ENCODE measurements at regions not wholly inside any gene's neighbourhood (a gene's known extent, or its start where the extent isn't known, plus 50 kb on each side); places are given as distances from the start of the nearest gene placed in this dataset.

- TF ChIP-seq CTCF (IDR thresholded peaks at IDR 0.05) (no peak), POLR2AphosphoS5 (IDR thresholded peaks at IDR 0.05) (no peak), EP300 (IDR thresholded peaks at IDR 0.05) (no peak), POLR2A (IDR thresholded peaks at IDR 0.05) (no peak)
- no peak for DNase-seq (ENCODE audit: low spot score in 2 of 2)
- Histone ChIP-seq H3K4me1 (no peaks in the 10 kb centered on the region), H3K27ac (no peak overlapping the region), H3K36me3 (no peaks in the 10 kb centered on the region), H3K27me3 (no peaks in the 10 kb centered on the region), H3K9me3 (peaks cover 3% of the 10 kb centered on the region), H3K4me3 (no peak overlapping the region)
- WGBS: 72% methylated on average over 3 of the region's 3 CpGs
These were observed 462.0 kb downstream of the HTR1A start for GRCh38 chr5:63500242-63500641.

- TF ChIP-seq CTCF (IDR thresholded peaks at IDR 0.05) (no peak), POLR2AphosphoS5 (IDR thresholded peaks at IDR 0.05) (no peak), EP300 (IDR thresholded peaks at IDR 0.05) (no peak), POLR2A (IDR thresholded peaks at IDR 0.05) (no peak)
These were observed 467.0 kb downstream of the HTR1A start for GRCh38 chr5:63495225-63495624.

GRCh38 chr5:63483338-63483737 is 478.9 kb downstream of the HTR1A start:
- Histone ChIP-seq H3K36me3 (no peaks in the 10 kb centered on the region), H3K27ac (no peak overlapping the region), H3K4me3 (no peak overlapping the region), H3K9me3 (no peaks in the 10 kb centered on the region), H3K4me1 (no peaks in the 10 kb centered on the region), H3K27me3 (no peaks in the 10 kb centered on the region)
- no peak for TF ChIP-seq EP300 (IDR thresholded peaks at IDR 0.05)
- TF ChIP-seq POLR2AphosphoS5 (IDR thresholded peaks at IDR 0.05): no peak
- TF ChIP-seq CTCF (IDR thresholded peaks at IDR 0.05): no peak
- TF ChIP-seq POLR2A (IDR thresholded peaks at IDR 0.05): no peak
- no peak for DNase-seq (ENCODE audit: low spot score in 2 of 2)
- 85% methylated on average over 1 of the region's 1 CpG for WGBS

More at GRCh38 chr5:63495225-63495624, 467.0 kb downstream of the HTR1A start:
- Histone ChIP-seq H3K9me3 (no peaks in the 10 kb centered on the region), H3K27ac (no peak overlapping the region), H3K27me3 (no peaks in the 10 kb centered on the region), H3K4me1 (no peaks in the 10 kb centered on the region), H3K4me3 (no peak overlapping the region), H3K36me3 (no peaks in the 10 kb centered on the region)
- DNase-seq (ENCODE audit: low spot score in 2 of 2): no peak

GRCh38 chr5:63473335-63473967 is 488.8 kb downstream of the HTR1A start:
- Histone ChIP-seq H3K4me1 (no peaks in the 10 kb centered on the region), H3K9me3 (no peaks in the 10 kb centered on the region), H3K27me3 (no peaks in the 10 kb centered on the region), H3K36me3 (no peaks in the 10 kb centered on the region), H3K27ac (no peak overlapping the region), H3K4me3 (no peak overlapping the region)
- WGBS: 79% methylated on average over 1 of the region's 1 CpG
- TF ChIP-seq EP300 (IDR thresholded peaks at IDR 0.05) (no peak), CTCF (IDR thresholded peaks at IDR 0.05) (no peak), POLR2A (IDR thresholded peaks at IDR 0.05) (no peak), POLR2AphosphoS5 (IDR thresholded peaks at IDR 0.05) (no peak)
- DNase-seq (ENCODE audit: low spot score in 2 of 2): no peak

- TF ChIP-seq EP300 (IDR thresholded peaks at IDR 0.05): no peak
- TF ChIP-seq POLR2A (IDR thresholded peaks at IDR 0.05): no peak
- no peak for TF ChIP-seq CTCF (IDR thresholded peaks at IDR 0.05)
- H3K9me3 ChIP-seq: no peaks in the 10 kb centered on the region
- 95% methylated on average over 1 of the region's 1 CpG for WGBS
- H3K4me1 ChIP-seq: no peaks in the 10 kb centered on the region
- no peak overlapping the region for H3K4me3 ChIP-seq
- H3K36me3 ChIP-seq: no peaks in the 10 kb centered on the region
- no peaks in the 10 kb centered on the region for H3K27me3 ChIP-seq
- H3K27ac ChIP-seq: no peak overlapping the region
- DNase-seq (ENCODE audit: low spot score in 2 of 2): no peak
These were observed 506.0 kb downstream of the HTR1A start for GRCh38 chr5:63456279-63456678.

Data from suprapubic skin (tissue), 4 donors.